ENCODE measurements at regions not wholly inside any gene's neighbourhood (a gene's known extent, or its start where the extent isn't known, plus 50 kb on each side); places are given as distances from the start of the nearest gene placed in this dataset.

- H3K36me3 Mint-ChIP-seq (ENCODE audit: insufficient read depth in 1 of 3, low read depth in 3 of 3), result no peaks in the 10 kb centered on the region
- Histone ChIP-seq H2BK15ac (ENCODE audit: low read depth, low read length) (no peak overlapping the region), H4K8ac (replicated peaks; ENCODE audit: insufficient read length, low read depth, low read length) (no peak overlapping the region), H3K79me1 (ENCODE audit: insufficient read depth, low read depth, low read length, poor library complexity, severe bottlenecking) (no peaks in the 10 kb centered on the region), H3K4me1 (ENCODE audit: insufficient read depth, low read length) (no peaks in the 10 kb centered on the region), H2BK12ac (ENCODE audit: insufficient read length, low read depth, low read length) (no peak overlapping the region), H3K4ac (ENCODE audit: low read depth, low read length) (no peak overlapping the region), H4K91ac (ENCODE audit: insufficient read length, low read depth, low read length) (no peak overlapping the region), H3K27ac (ENCODE audit: insufficient read length, low read depth, low read length) (no peak overlapping the region), H3K9me3 (ENCODE audit: control insufficient read depth, low read depth, low read length) (no peaks in the 10 kb centered on the region), H2BK5ac (ENCODE audit: insufficient read length, low read length) (no peak overlapping the region), H3T11ph (ENCODE audit: low read length) (no peak overlapping the region), H3K14ac (ENCODE audit: insufficient read depth, low read length) (no peak overlapping the region), H3K79me2 (ENCODE audit: insufficient read depth, low read length) (no peaks in the 10 kb centered on the region), H2BK120ac (ENCODE audit: low read depth, low read length, poor library complexity, severe bottlenecking) (no peak overlapping the region), H2AFZ (ENCODE audit: low read length) (no peak overlapping the region), H4K20me1 (ENCODE audit: control insufficient read depth, insufficient read depth, insufficient read length) (no peaks in the 10 kb centered on the region), H2AK5ac (ENCODE audit: insufficient read length, low read length) (no peak overlapping the region), H4K5ac (ENCODE audit: insufficient read length, low read depth, low read length) (no peak overlapping the region), H3K27me3 (ENCODE audit: insufficient read depth, low read length) (no peaks in the 10 kb centered on the region), H3K18ac (ENCODE audit: insufficient read length, low read depth, low read length) (no peak overlapping the region), H3K4me2 (ENCODE audit: insufficient read depth, insufficient read length, low read length) (peak overlapping the region; percentile 46), H3K9ac (ENCODE audit: extremely low read depth, insufficient read length, low read length) (no peak overlapping the region), H2BK20ac (ENCODE audit: low read depth, low read length, poor library complexity, severe bottlenecking) (no peak overlapping the region), H3K23me2 (ENCODE audit: insufficient read length, low read depth, low read length, poor library complexity, severe bottlenecking) (no peaks in the 10 kb centered on the region), H3K56ac (ENCODE audit: insufficient read length, low read depth, low read length) (no peak overlapping the region), H3K23ac (ENCODE audit: insufficient read length, low read depth, low read length) (no peak overlapping the region)
- peaks cover 0 to 2% of the 10 kb centered on the region in 2 experiments; a peak in 2 of 5 replicates for H3K9me3 Mint-ChIP-seq
- peak; percentile 88 for TF ChIP-seq CTCF (conservative IDR thresholded peaks at IDR 0.05)
- WGBS (ENCODE audit: extremely low coverage, insufficient read length, low lambda C conversion rate), result no CpG with 5 or more reads among the region's 12 CpGs
- H3K27ac Mint-ChIP-seq, result no peak overlapping the region
- peaks cover 4 to 5% of the 10 kb centered on the region in 2 experiments; a peak in 1 of 4 replicates for H3K4me1 Mint-ChIP-seq
- no peak overlapping the region for H3K4me3 Mint-ChIP-seq
- peak; percentile 70 for DNase-seq
- H3K27me3 Mint-ChIP-seq (ENCODE audit: low read depth), result peaks cover 5% of the 10 kb centered on the region
These were observed 571.9 kb upstream of the LCORL start for GRCh38 chr4:18593297-18594002.
